H9 (cell line): ENCODE measurements at regions not wholly inside any gene's neighbourhood (a gene's known extent, or its start where the extent isn't known, plus 50 kb on each side); places are given as distances from the start of the nearest gene placed in this dataset.

ENCODE experiments used
- DNase-seq: peaks from one replicate; pipeline ENCODE4 v3.0.0-alpha.2; 2017
- H2AFZ ChIP-seq: one replicate; pipeline ENCODE4 v1.6.1; 2013; ENCODE audit warnings: mild to moderate bottlenecking, low read length, control low read depth, moderate library complexity
- H2AK5ac ChIP-seq: 2 replicates; pipeline ENCODE4 v1.6.1; 2013; ENCODE audit warnings: low read length, control low read depth, mixed read lengths; ENCODE audit not compliant: insufficient read length
- H2BK120ac ChIP-seq: one replicate; pipeline ENCODE4 v1.6.1; 2013; ENCODE audit warnings: low read depth, mild to moderate bottlenecking, low read length, control low read depth, inconsistent platforms; ENCODE audit not compliant: poor library complexity, severe bottlenecking
- H2BK12ac ChIP-seq: 2 replicates; pipeline ENCODE4 v1.6.1; 2013; ENCODE audit warnings: low read length, control low read depth, mixed read lengths, low read depth; ENCODE audit not compliant: insufficient read length
- H2BK15ac ChIP-seq: 2 replicates; pipeline ENCODE4 v1.6.1; 2013; ENCODE audit warnings: low read depth, low read length, control low read depth
- H2BK20ac ChIP-seq: one replicate; pipeline ENCODE4 v1.6.1; 2013; ENCODE audit warnings: low read depth, mild to moderate bottlenecking, low read length, control low read depth, inconsistent platforms; ENCODE audit not compliant: poor library complexity, severe bottlenecking
- H2BK5ac ChIP-seq: 2 replicates; pipeline ENCODE4 v1.6.1; 2013; ENCODE audit warnings: low read length, control low read depth, mixed read lengths; ENCODE audit not compliant: insufficient read length
- H3K14ac ChIP-seq: 2 replicates; pipeline ENCODE4 v1.6.1; 2013; ENCODE audit warnings: low read length, control low read depth; ENCODE audit not compliant: insufficient read depth
- H3K18ac ChIP-seq: 2 replicates; pipeline ENCODE4 v1.6.1; 2013; ENCODE audit warnings: low read depth, mild to moderate bottlenecking, mixed read lengths, low read length, control low read depth; ENCODE audit not compliant: insufficient read length
- H3K23ac ChIP-seq: 2 replicates; pipeline ENCODE4 v1.6.1; 2013; ENCODE audit warnings: low read length, control low read depth, mixed read lengths, low read depth; ENCODE audit not compliant: insufficient read length
- H3K23me2 ChIP-seq: 2 replicates; pipeline ENCODE4 v1.6.1; 2013; ENCODE audit warnings: low read depth, mild to moderate bottlenecking, mixed read lengths, low read length, control low read depth; ENCODE audit not compliant: insufficient read length, poor library complexity, severe bottlenecking
- H3K27ac ChIP-seq: 2 replicates; pipeline ENCODE4 v1.5.1; 2013; ENCODE audit warnings: low read length, control low read depth, mixed read lengths, low read depth; ENCODE audit not compliant: insufficient read length
- H3K27me3 ChIP-seq: 2 replicates; pipeline ENCODE4 v1.6.1; 2013; ENCODE audit warnings: low read length, control low read depth, inconsistent platforms; ENCODE audit not compliant: insufficient read depth
- H3K4ac ChIP-seq: 2 replicates; pipeline ENCODE4 v1.6.1; 2013; ENCODE audit warnings: low read depth, mild to moderate bottlenecking, control low read depth, inconsistent platforms, low read length, moderate library complexity
- H3K4me1 ChIP-seq: 2 replicates; pipeline ENCODE4 v1.6.1; 2013; ENCODE audit warnings: low read length, control low read depth, inconsistent platforms; ENCODE audit not compliant: insufficient read depth
- H3K4me2 ChIP-seq: 2 replicates; pipeline ENCODE4 v1.6.1; 2013; ENCODE audit warnings: low read length, control low read depth, mixed read lengths; ENCODE audit not compliant: insufficient read length, insufficient read depth
- H3K56ac ChIP-seq: 2 replicates; pipeline ENCODE4 v1.6.1; 2013; ENCODE audit warnings: low read depth, mild to moderate bottlenecking, mixed read lengths, low read length, control low read depth; ENCODE audit not compliant: insufficient read length
- H3K79me1 ChIP-seq: 2 replicates; pipeline ENCODE4 v1.6.1; 2013; ENCODE audit warnings: low read depth, mild to moderate bottlenecking, moderate library complexity, low read length, control low read depth, inconsistent platforms; ENCODE audit not compliant: insufficient read depth, poor library complexity, severe bottlenecking
- H3K79me2 ChIP-seq: 2 replicates; pipeline ENCODE4 v1.6.1; 2013; ENCODE audit warnings: low read length, control low read depth, inconsistent platforms; ENCODE audit not compliant: insufficient read depth
- H3K9ac ChIP-seq: 2 replicates; pipeline ENCODE4 v1.6.1; 2013; ENCODE audit warnings: low read length, control low read depth, mixed read lengths; ENCODE audit not compliant: insufficient read length; ENCODE audit errors: extremely low read depth
- H3K9me3 ChIP-seq: one replicate; pipeline ENCODE4 v1.6.1; 2013; ENCODE audit warnings: low read depth, low read length, inconsistent platforms; ENCODE audit not compliant: control insufficient read depth
- H3T11ph ChIP-seq: one replicate; pipeline ENCODE4 v1.6.1; 2013; ENCODE audit warnings: mild to moderate bottlenecking, low read length, control low read depth, inconsistent platforms
- H4K20me1 ChIP-seq: one replicate; pipeline ENCODE4 v1.6.1; 2013; ENCODE audit not compliant: control insufficient read depth, insufficient read length, insufficient read depth
- H4K5ac ChIP-seq: 2 replicates; pipeline ENCODE4 v1.6.1; 2013; ENCODE audit warnings: low read depth, mild to moderate bottlenecking, mixed read lengths, low read length, control low read depth; ENCODE audit not compliant: insufficient read length
- H4K8ac ChIP-seq: replicated peaks from 2 replicates; pipeline ENCODE4 v1.6.1; 2013; ENCODE audit warnings: low read length, control low read depth, mixed read lengths, low read depth; ENCODE audit not compliant: insufficient read length
- H4K91ac ChIP-seq: 2 replicates; pipeline ENCODE4 v1.6.1; 2013; ENCODE audit warnings: low read depth, mild to moderate bottlenecking, moderate library complexity, mixed read lengths, low read length, control low read depth; ENCODE audit not compliant: insufficient read length
- H3K27ac Mint-ChIP-seq, 3 experiments: 2 replicates in 2 of 3; 3 replicates in 1 of 3; pipeline ENCODE4 v1.8.0; 2020 to 2021; ENCODE audit warnings: mixed read lengths in 3 of 3, mild to moderate bottlenecking in 1 of 3, moderate library complexity in 1 of 3
- H3K27me3 Mint-ChIP-seq: 2 replicates; pipeline ENCODE4 v1.8.0; 2021; ENCODE audit warnings: low read depth, mild to moderate bottlenecking, moderate library complexity, mixed read lengths
- H3K36me3 Mint-ChIP-seq, 3 experiments: 2 replicates in 2 of 3; 3 replicates in 1 of 3; pipeline ENCODE4 v1.8.0; 2020 to 2021; ENCODE audit warnings: low read depth in 3 of 3, mixed read lengths in 3 of 3; ENCODE audit not compliant: insufficient read depth in 1 of 3
- H3K4me1 Mint-ChIP-seq, 2 experiments: 2 replicates each; pipeline ENCODE4 v1.8.0; 2020; ENCODE audit warnings: mixed read lengths in 2 of 2
- H3K4me3 Mint-ChIP-seq, 2 experiments: 2 replicates in 1 of 2; 3 replicates in 1 of 2; pipeline ENCODE4 v1.8.0; 2020 to 2021; ENCODE audit warnings: mild to moderate bottlenecking in 2 of 2, mixed read lengths in 2 of 2, moderate library complexity in 1 of 2
- H3K9me3 Mint-ChIP-seq, 2 experiments: 2 replicates in 1 of 2; 3 replicates in 1 of 2; pipeline ENCODE4 v1.8.0; 2020; ENCODE audit warnings: mild to moderate bottlenecking in 2 of 2, mixed read lengths in 2 of 2, moderate library complexity in 1 of 2
- WGBS: extraction: QIAGEN DNeasy Blood & Tissue Kit; methylation state at CpG from one replicate; pipeline ENCODE4 v1.1.7; 2013; ENCODE audit warnings: missing lambda C conversion rate, low lambda C conversion rate, mixed read lengths; ENCODE audit not compliant: insufficient read length; ENCODE audit errors: extremely low coverage; 5-methylcytosine and 5-hydroxymethylcytosine counted together
- TF ChIP-seq, protein P1 (sequence below): fragments of 200-600 bp; sonication (generic); conservative IDR thresholded peaks from 3 replicates; pipeline ENCODE4 v1.8.0; 2021; ENCODE audit warnings: antibody characterized with exemption, mild to moderate bottlenecking

DNA sequence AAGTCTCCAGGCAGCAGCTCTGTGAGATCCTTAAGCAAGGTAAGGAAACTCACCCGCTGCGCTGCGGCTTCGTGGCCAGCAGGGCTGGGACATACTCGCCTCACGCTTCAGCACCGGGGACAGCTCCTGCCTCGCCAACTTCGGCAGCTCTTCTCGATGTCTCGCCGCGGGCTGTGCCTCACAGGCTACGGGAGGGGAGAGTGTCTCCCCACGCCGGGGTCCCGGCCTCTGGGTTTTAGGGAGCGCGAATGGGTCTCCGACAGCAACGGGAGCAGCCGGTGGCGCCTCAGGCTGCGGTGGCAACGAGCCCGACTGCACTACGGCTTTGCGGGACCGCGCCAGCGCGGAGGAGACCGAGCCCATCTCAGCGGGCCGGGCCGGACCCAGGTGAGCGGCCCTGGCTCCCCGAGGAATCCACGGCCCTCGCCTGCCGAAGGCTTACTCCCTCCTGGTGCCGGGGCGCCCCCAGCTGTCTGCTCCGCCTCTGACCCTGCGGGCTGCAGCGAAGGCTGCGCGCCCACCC, 62.4 kb downstream of the LSM5 start:
- no peaks in the 10 kb centered on the region for H3K79me1 ChIP-seq
- no peak overlapping the region for H2BK120ac ChIP-seq
- Mint-ChIP-seq H3K36me3 (no peaks in the 10 kb centered on the region), H3K27me3 (peaks cover 79% of the 10 kb centered on the region), H3K4me3 (peak overlapping the region; percentile 63 to 82), H3K9me3 (no peaks in the 10 kb centered on the region; a peak in 4 of 5 replicates), H3K4me1 (peaks cover 16 to 20% of the 10 kb centered on the region in 2 experiments), H3K27ac (no peak overlapping the region; a peak in 1 of 7 replicates)
- no peak overlapping the region for H3K9ac ChIP-seq
- H3K4ac ChIP-seq = no peak overlapping the region
- H3K18ac ChIP-seq = no peak overlapping the region
- no peak overlapping the region for H2BK15ac ChIP-seq
- no peak overlapping the region for H4K91ac ChIP-seq
- WGBS = no CpG with 5 or more reads among the region's 48 CpGs
- no peaks in the 10 kb centered on the region for H3K9me3 ChIP-seq
- H2AK5ac ChIP-seq = no peak overlapping the region
- DNase-seq = peak; percentile 93
- no peak overlapping the region for H2BK20ac ChIP-seq
- no peak overlapping the region for H3K27ac ChIP-seq
- H3K4me2 ChIP-seq = peak overlapping the region; percentile 86
- H2BK12ac ChIP-seq = no peak overlapping the region
- H4K8ac ChIP-seq = no peak overlapping the region
- H2BK5ac ChIP-seq = no peak overlapping the region
- H3K14ac ChIP-seq = no peak overlapping the region
- H3K56ac ChIP-seq = no peak overlapping the region
- no peaks in the 10 kb centered on the region for H4K20me1 ChIP-seq
- no peak overlapping the region for H2AFZ ChIP-seq
- peaks cover 15% of the 10 kb centered on the region; the same call in 1 of the 2 replicates for H3K27me3 ChIP-seq
- no peaks in the 10 kb centered on the region for H3K4me1 ChIP-seq
- peaks cover 12% of the 10 kb centered on the region for H3K23me2 ChIP-seq
- H3K79me2 ChIP-seq = no peaks in the 10 kb centered on the region
- TF ChIP-seq, protein P1, sequence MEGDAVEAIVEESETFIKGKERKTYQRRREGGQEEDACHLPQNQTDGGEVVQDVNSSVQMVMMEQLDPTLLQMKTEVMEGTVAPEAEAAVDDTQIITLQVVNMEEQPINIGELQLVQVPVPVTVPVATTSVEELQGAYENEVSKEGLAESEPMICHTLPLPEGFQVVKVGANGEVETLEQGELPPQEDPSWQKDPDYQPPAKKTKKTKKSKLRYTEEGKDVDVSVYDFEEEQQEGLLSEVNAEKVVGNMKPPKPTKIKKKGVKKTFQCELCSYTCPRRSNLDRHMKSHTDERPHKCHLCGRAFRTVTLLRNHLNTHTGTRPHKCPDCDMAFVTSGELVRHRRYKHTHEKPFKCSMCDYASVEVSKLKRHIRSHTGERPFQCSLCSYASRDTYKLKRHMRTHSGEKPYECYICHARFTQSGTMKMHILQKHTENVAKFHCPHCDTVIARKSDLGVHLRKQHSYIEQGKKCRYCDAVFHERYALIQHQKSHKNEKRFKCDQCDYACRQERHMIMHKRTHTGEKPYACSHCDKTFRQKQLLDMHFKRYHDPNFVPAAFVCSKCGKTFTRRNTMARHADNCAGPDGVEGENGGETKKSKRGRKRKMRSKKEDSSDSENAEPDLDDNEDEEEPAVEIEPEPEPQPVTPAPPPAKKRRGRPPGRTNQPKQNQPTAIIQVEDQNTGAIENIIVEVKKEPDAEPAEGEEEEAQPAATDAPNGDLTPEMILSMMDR = peak; percentile 51
- H4K5ac ChIP-seq = no peak overlapping the region
- H3K23ac ChIP-seq = no peak overlapping the region
- no peak overlapping the region for H3T11ph ChIP-seq
